ENCODE measurements at regions not wholly inside any gene's neighbourhood (a gene's known extent, or its start where the extent isn't known, plus 50 kb on each side); places are given as distances from the start of the nearest gene placed in this dataset.
"Not testable (repeated sequence)": the region's sequence is repeated elsewhere in the genome, so short reads cannot be mapped to it uniquely, and the experiment has no call there.

DNA sequence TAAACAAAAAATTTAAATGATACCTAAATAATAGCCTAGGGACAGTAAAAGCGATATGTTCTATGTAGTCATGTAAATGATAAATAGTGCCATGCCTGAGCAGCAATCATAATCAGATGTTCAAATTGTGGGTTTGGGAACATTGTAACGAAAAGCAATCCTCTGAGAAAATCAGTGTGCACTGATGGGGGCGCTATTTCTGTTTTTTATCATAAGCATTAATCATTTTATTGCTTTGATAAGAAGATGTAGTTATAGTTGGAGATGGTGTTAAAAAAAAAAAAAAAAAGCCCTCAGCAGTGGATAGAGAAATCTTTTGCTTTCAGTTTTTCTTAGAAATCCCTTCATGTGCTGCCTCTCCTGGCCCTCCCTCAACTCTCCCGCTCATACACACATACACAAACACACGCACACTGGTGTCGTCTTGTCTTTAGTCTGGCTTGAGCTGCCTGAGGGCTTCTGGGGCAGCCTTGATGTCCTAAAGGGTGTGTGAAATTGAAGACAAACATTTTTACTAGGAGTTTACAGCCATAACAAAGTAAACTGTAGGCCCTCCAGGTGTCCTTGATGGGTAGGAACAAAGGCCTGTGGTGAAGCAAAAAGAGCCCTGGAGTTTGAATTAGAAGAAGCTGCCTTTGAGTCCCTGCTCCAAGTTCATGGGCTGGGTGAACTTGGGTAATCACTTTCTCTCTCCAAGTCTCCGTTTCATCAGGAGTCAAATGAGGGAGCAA, 428.1 kb downstream of the SOX2 start:
- no peak for DNase-seq (ENCODE audit: low spot score)

GRCh38 chr3:182142928-182143327, 431.2 kb downstream of the SOX2 start:
- DNase-seq (ENCODE audit: low spot score), result no peak

DNA sequence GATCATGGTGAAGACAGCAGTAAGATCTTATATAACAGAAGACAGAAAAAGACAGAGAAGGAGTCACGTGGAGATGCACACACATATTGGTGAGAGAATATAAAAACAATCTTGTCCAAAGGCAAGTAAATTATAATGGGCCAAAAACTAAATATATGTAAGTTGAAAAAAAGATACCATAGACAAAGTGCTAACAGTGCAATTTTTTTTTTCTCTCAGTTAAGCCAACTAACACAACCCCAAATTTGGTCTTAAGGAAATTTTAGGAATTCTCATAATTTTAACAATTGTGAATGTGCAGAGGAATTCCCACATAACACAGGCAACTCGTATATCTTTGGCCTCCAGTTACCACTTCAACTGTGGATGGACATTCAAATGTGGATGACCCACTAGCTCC, 432.2 kb downstream of the SOX2 start:
- DNase-seq (ENCODE audit: low spot score), result no peak

DNA sequence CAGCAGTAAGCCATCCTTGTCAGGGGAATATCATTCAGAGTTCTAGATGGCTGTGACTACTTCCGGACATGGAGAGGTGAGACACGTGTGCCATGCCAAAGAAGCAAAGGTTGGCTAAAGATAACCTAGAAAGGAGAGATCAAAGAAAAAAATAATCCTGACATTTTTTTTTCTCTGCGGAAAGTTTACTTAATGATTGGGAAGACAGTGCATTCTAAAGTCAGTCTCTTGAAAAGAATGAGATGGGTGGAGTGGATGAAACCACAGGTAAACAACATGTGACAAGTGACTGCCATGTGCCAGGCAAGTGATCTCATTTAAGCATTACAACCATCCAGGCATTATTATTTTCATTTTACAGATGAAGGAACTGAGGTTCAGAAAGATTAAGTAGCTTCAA, 436.6 kb downstream of the SOX2 start:
- no peak for DNase-seq (ENCODE audit: low spot score)

DNA sequence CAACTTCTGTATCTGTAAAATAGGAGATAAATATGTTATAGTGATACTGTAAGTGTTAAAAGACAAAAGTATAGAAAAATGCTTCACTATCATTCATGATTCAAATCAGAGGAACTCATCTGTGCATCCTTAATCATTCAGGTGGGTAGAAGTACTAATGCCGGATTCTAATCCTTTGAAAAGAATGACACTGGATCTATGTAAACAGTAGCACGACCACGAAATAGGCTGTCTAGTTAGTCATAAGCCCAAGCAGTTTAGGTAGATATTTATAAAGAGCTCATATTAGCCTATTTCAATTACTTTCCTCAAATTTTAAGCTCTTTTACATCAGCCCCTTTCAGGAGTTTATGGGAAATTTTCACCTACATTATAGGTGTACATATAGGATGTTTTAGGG, 437.9 kb downstream of the SOX2 start:
- no peak for DNase-seq (ENCODE audit: low spot score)

- DNase-seq (ENCODE audit: low spot score), result not testable (repeated sequence)
Observed at GRCh38 chr3:182156326-182156725, 444.6 kb downstream of the SOX2 start.

GRCh38 chr3:182165234-182165633, 453.5 kb downstream of the SOX2 start:
- DNase-seq (ENCODE audit: low spot score), result no peak

DNA sequence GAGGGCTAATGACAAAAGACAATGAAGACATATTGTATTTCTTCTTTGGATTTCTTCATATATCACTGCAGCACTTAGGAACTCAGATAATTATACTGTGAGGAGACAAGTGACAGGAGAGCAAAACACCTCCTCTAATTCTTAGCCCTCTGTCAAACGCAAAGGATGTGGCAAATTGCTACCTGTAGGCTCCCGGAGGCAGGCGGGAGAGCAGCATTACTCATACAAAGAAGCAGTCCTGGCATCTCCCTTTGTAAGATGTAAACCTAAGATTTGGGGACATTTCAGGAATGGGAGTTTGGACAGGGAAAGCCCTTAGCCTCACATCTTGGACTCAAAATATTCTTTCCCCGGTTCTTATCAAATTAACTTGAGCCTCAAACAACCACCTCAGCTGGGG, 460.8 kb downstream of the SOX2 start:
- DNase-seq (ENCODE audit: low spot score), result no peak

DNA sequence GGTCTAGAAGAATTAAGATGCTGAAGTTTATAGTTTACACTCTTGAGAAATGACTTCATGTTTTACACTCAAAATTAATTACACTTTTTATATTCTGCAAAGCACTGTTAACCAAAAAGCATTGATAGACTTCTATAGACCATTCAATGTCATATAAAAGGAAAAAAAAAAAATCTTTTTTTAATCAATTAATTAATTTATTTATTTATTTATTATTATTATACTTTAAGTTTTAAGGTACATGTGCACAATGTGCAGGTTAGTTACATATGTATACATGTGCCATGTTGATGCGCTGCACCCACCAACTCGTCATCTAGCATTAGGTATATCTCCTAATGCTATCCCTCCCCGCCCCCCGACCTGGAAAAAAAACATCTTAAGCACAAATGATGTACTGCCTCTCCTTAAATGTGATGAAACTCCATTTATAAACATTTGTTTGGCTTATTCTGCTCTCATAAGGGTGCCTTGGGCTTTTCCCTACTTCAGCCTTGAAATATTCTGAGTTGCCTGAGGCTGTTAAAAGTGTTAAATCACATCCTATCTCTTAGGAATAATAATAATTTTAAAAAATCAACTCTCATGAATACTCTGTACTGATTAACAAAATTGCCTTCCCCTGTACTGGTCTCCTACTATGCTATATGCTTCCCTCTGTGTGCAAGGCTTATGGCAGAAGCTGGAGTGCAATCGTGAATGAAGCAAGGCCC, 466.9 kb downstream of the SOX2 start:
- no peak for DNase-seq (ENCODE audit: low spot score)

- DNase-seq (ENCODE audit: low spot score), result no peak
Observed at GRCh38 chr3:182179631-182180030, 467.9 kb downstream of the SOX2 start.

DNA sequence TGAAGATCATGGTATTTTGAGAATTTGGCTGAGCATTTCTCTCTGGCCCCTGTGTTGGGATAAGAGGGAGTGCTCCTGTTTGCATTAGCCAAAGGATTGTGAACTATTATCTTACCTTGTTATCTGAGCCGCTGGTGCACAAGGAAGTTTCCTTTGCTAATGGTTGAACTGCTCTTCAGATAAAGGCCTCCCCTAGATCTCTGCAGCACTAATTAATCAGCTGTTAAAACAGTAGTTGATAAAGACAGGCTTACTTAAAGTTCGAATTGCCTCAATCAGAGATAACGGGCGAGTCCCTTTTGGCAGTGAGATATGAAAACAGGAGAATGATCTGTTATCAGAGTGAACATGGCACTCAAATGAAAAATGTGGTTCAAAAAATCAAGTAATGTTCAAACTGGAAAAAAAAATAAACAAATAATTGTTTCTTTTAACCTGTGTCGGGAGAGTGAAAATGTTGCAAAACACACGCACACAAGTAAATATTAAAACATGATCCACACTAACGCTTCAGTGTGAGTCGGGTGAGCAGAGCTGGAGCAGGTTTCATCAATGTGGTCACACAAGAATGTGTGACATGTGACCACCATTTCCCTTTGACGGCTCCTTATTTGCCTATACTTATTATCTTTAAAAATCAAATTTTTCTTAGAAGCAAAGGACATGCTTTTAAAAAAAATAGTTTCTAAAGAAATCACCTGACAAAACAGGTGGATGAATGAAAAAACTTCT, 469.1 kb downstream of the SOX2 start:
- no peak for DNase-seq (ENCODE audit: low spot score)

- DNase-seq (ENCODE audit: low spot score), result no peak
Observed at GRCh38 chr3:182182531-182182968, 470.8 kb downstream of the SOX2 start.

GRCh38 chr3:182183716-182184430, 472.1 kb downstream of the SOX2 start:
- no peak for DNase-seq (ENCODE audit: low spot score)

DNA sequence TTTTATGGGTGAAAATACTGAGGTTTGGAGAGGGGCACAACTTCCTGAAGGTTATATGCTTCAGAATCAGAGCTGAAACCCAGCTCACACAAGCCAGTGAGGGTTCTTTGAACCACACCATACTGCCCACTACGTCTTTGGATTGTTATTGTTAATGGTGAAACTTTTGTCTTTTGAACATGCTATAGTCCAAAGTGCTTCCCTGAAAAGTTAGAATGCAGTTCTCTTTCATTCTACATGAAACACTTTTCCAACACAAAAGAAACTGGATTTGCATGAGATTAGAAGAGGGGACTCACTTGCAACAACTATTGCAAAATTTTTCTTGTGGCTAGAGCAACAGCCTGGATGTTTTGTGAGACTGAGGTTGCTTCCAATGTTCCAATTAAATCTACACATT, 473.6 kb downstream of the SOX2 start:
- DNase-seq (ENCODE audit: low spot score), result no peak

GRCh38 chr3:182190056-182190455, 478.3 kb downstream of the SOX2 start:
- no peak for DNase-seq (ENCODE audit: low spot score)

- no peak for DNase-seq (ENCODE audit: low spot score)
Observed at GRCh38 chr3:182198345-182198744, 486.6 kb downstream of the SOX2 start.

- no peak for DNase-seq (ENCODE audit: low spot score)
Observed at GRCh38 chr3:182201456-182202168, 489.9 kb downstream of the SOX2 start.

- no peak for DNase-seq (ENCODE audit: low spot score)
Observed at GRCh38 chr3:182212479-182213076, 500.9 kb downstream of the SOX2 start.

DNA sequence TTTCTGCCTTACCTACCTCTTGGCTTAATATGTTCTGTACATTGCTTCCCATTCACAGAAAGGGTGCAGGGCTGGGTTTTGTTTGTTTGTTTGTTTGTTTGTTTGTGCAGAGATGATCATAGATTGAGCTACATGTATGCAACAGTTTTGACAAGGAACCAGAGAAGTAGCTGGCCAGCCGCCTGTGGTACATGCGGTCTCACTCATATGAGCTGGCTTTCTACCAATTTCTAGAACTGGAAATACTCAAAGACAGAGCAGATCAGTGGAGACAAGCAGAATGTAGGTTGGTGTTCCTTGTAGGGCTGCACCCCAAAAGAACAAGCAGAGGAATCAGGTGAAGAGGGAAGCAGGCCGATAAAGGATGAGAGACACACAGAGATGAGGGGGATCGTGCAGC, 502.7 kb downstream of the SOX2 start:
- no peak for DNase-seq (ENCODE audit: low spot score)

DNA sequence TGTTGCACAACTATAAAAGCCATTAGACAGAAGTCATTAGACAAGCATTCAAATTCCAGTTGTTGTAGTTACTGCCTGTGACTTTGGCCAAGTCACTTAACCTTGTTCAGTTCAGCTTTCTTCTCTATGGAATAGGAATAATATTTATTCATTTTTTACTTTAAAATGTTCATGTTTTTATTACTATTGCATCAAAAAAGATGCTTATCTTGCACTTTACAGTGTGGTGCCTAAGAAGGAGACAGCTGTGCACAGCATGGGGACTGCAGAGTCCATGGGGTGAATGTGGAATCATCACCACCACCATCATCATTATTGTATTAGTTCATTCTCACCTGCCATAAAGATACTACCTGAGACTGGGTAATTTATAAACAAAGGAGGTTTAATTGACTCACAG, 504.2 kb downstream of the SOX2 start:
- DNase-seq (ENCODE audit: low spot score), result no peak

DNA sequence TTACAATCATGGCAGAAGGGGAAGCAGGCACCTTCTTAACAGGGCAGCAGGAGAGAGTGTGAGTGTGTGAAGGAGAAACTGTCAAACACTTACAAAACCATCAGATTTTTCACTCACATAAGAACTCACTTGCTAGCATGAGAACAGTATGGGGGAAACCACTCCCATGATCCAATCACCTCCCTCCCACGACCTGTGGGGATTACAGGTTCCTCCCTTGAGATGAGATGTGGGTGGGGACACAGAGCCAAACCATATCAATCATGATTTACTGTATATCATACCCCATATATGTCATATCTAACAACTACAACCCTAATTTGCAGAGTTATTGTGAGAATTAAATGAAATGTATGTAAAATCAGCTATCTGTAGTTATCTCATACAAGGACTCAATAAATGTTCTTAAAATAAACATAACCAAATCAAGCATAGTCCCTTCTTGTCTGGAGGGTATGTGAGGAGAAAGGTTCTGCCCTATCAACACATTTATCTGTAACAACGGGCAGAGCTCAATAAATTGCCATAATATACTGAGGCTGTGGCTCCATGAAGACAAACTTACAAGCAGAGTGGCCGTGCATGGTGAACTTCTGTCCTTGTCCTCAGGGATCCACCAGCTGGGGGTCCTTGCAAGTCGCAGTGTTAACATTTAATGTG, 504.7 kb downstream of the SOX2 start:
- no peak for DNase-seq (ENCODE audit: low spot score)

All from hematopoietic multipotent progenitor cell treated with erythropoietin and hydrocortisone succinate and interleukin-3 and kit ligand, for 15 days (in vitro differentiated cells).